GM23338 (cell line): ENCODE measurements at regions not wholly inside any gene's neighbourhood (a gene's known extent, or its start where the extent isn't known, plus 50 kb on each side); places are given as distances from the start of the nearest gene placed in this dataset.

Experiments used
- ATAC-seq: fragments of 200-7000 bp; cut with Tn5 transposase; 3 replicates; pipeline ENCODE4 v1.9.1; 2020
- DNase-seq: peaks from one replicate; pipeline ENCODE4 v3.0.0-alpha.2; 2015; ENCODE audit warnings: low spot score
- H2AFZ ChIP-seq: fragments of 200-600 bp; sonication (generic); 2 replicates; pipeline ENCODE4 v1.8.0; 2016; ENCODE audit warnings: antibody characterized with exemption, mild to moderate bottlenecking, moderate library complexity
- H3F3A ChIP-seq: fragments of 200-600 bp; sonication (generic); replicated peaks from 2 replicates; pipeline ENCODE4 v1.8.0; 2017; ENCODE audit warnings: antibody characterized with exemption, mixed run types, low read depth
- H3K27ac ChIP-seq: fragments of 200-600 bp; sonication (generic); 2 replicates; pipeline ENCODE4 v1.6.1; 2016; ENCODE audit warnings: low read depth
- H3K27me3 ChIP-seq: fragments of 200-600 bp; sonication (generic); 2 replicates; pipeline ENCODE4 v1.8.0; 2016; ENCODE audit warnings: mild to moderate bottlenecking, mixed run types, moderate library complexity; ENCODE audit not compliant: insufficient read depth
- H3K36me3 ChIP-seq: fragments of 200-600 bp; sonication (generic); 2 replicates; pipeline ENCODE4 v1.8.0; 2016; ENCODE audit warnings: mild to moderate bottlenecking; ENCODE audit not compliant: insufficient read depth
- H3K4me1 ChIP-seq: fragments of 200-600 bp; sonication (generic); 2 replicates; pipeline ENCODE4 v1.8.0; 2016; ENCODE audit warnings: mild to moderate bottlenecking, moderate library complexity; ENCODE audit not compliant: insufficient read depth
- H3K4me2 ChIP-seq: fragments of 200-600 bp; sonication (generic); 2 replicates; pipeline ENCODE4 v1.7.1; 2017; ENCODE audit warnings: mixed run types
- H3K4me3 ChIP-seq: fragments of 200-600 bp; sonication (generic); 2 replicates; pipeline ENCODE4 v1.6.1; 2016; ENCODE audit warnings: mixed run types
- H3K79me2 ChIP-seq: fragments of 200-600 bp; sonication (generic); replicated peaks from 2 replicates; pipeline ENCODE4 v1.8.0; 2017; ENCODE audit warnings: mild to moderate bottlenecking; ENCODE audit not compliant: insufficient read depth
- H3K9me2 ChIP-seq: fragments of 200-600 bp; sonication (generic); 2 replicates; pipeline ENCODE4 v1.8.0; 2017; ENCODE audit not compliant: insufficient read depth
- H4K20me1 ChIP-seq: fragments of 200-600 bp; sonication (generic); replicated peaks from 2 replicates; pipeline ENCODE4 v1.8.0; 2017; ENCODE audit warnings: mild to moderate bottlenecking; ENCODE audit not compliant: insufficient read depth
- H3K27ac Mint-ChIP-seq: 2 replicates; pipeline ENCODE4 v1.8.0; 2020; ENCODE audit warnings: inconsistent platforms, mild to moderate bottlenecking, moderate library complexity, mixed read lengths
- H3K27me3 Mint-ChIP-seq: 3 replicates; pipeline ENCODE4 v1.8.0; 2022; ENCODE audit warnings: low read depth, mild to moderate bottlenecking, moderate library complexity, mixed read lengths, inconsistent platforms; ENCODE audit not compliant: insufficient read depth, poor library complexity
- H3K36me3 Mint-ChIP-seq: 3 replicates; pipeline ENCODE4 v1.8.0; 2021; ENCODE audit warnings: low read depth, mild to moderate bottlenecking, inconsistent platforms, moderate library complexity, mixed read lengths
- H3K4me1 Mint-ChIP-seq: 3 replicates; pipeline ENCODE4 v1.8.0; 2020; ENCODE audit warnings: mild to moderate bottlenecking, inconsistent platforms, mixed read lengths
- H3K4me3 Mint-ChIP-seq: 3 replicates; pipeline ENCODE4 v1.8.0; 2021; ENCODE audit warnings: moderate library complexity, mild to moderate bottlenecking, inconsistent platforms, mixed read lengths
- H3K9me3 Mint-ChIP-seq: 3 replicates; pipeline ENCODE4 v1.8.0; 2020; ENCODE audit warnings: moderate library complexity, mild to moderate bottlenecking, inconsistent platforms, mixed read lengths
- EZH2 ChIP-seq: fragments of 200-600 bp; sonication (generic); IDR thresholded peaks from one replicate; pipeline ENCODE4 v1.8.0; 2017; ENCODE audit warnings: antibody characterized with exemption, mild to moderate bottlenecking, low read depth; ENCODE audit not compliant: unreplicated experiment
- EZH2phosphoT487 ChIP-seq: fragments of 200-600 bp; sonication (generic); IDR thresholded peaks from one replicate; pipeline ENCODE4 v1.8.1; 2018; ENCODE audit warnings: antibody characterized with exemption; ENCODE audit not compliant: unreplicated experiment
- JUNB ChIP-seq: IDR thresholded peaks from one replicate; pipeline ENCODE4 v1.6.1; 2016; ENCODE audit warnings: antibody characterized with exemption; ENCODE audit not compliant: unreplicated experiment
- STAT1 ChIP-seq: IDR thresholded peaks from one replicate; pipeline ENCODE4 v1.6.1; 2016; ENCODE audit warnings: antibody characterized with exemption; ENCODE audit not compliant: unreplicated experiment
- TF ChIP-seq, protein P1 (sequence below): fragments of 250-450 bp; sonication (Bioruptor Pico); IDR thresholded peaks from 2 replicates; pipeline ENCODE4 v1.5.0; 2020; ENCODE audit warnings: mild to moderate bottlenecking, moderate library complexity
- TF ChIP-seq, protein P2 (sequence below), 2 experiments: fragments of 200-600 bp in 1 of 2; sonication (generic) in 1 of 2; conservative IDR thresholded peaks; 2 replicates each; pipeline versions ENCODE4 v1.5.1 to v1.6.1; 2016 to 2017; ENCODE audit warnings: antibody characterized with exemption in 2 of 2, low read depth in 2 of 2, mild to moderate bottlenecking in 2 of 2, moderate library complexity in 1 of 2
- TF ChIP-seq, protein P3 (sequence below): IDR thresholded peaks from one replicate; pipeline ENCODE4 v1.6.1; 2018; ENCODE audit warnings: antibody characterized with exemption; ENCODE audit not compliant: unreplicated experiment

DNA sequence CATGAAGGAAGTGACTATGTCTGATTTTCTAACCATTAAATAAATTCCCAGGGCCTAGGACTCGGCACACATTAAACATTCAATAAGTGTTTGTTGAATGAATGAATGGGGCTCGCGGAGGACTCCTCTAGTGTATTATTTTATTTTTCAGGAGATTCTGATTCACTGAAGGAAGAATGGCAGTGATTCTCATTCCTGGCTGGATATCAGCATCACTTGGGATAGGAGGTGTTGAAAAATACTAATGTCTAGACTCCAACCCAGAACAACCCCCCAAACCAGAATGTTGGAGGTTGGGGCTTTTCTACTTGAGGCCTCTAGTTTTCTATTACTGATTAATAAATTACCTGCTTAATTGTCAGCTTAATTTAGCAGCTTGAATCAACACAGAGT lies 195.4 kb downstream of the BTBD3 start:
- H3K9me3 Mint-ChIP-seq: no peaks in the 10 kb centered on the region
- H3K4me2 ChIP-seq: no peak overlapping the region

More for the DNA sequence above, 195.4 kb downstream of the BTBD3 start:
- Mint-ChIP-seq H3K4me3 (no peak overlapping the region), H3K27ac (no peak overlapping the region), H3K36me3 (no peaks in the 10 kb centered on the region), H3K4me1 (0 out of 3 replicates have a peak, but pooled peaks cover 4% of the 10 kb centered on the region), H3K27me3 (peaks cover 2% of the 10 kb centered on the region)
- H3K4me3 ChIP-seq: no peak overlapping the region
- no peak overlapping the region for H2AFZ ChIP-seq
- H3K4me1 ChIP-seq: no peaks in the 10 kb centered on the region
- H3K9me2 ChIP-seq: no peaks in the 10 kb centered on the region
- H3K27ac ChIP-seq: no peak overlapping the region
- TF ChIP-seq, protein P1, sequence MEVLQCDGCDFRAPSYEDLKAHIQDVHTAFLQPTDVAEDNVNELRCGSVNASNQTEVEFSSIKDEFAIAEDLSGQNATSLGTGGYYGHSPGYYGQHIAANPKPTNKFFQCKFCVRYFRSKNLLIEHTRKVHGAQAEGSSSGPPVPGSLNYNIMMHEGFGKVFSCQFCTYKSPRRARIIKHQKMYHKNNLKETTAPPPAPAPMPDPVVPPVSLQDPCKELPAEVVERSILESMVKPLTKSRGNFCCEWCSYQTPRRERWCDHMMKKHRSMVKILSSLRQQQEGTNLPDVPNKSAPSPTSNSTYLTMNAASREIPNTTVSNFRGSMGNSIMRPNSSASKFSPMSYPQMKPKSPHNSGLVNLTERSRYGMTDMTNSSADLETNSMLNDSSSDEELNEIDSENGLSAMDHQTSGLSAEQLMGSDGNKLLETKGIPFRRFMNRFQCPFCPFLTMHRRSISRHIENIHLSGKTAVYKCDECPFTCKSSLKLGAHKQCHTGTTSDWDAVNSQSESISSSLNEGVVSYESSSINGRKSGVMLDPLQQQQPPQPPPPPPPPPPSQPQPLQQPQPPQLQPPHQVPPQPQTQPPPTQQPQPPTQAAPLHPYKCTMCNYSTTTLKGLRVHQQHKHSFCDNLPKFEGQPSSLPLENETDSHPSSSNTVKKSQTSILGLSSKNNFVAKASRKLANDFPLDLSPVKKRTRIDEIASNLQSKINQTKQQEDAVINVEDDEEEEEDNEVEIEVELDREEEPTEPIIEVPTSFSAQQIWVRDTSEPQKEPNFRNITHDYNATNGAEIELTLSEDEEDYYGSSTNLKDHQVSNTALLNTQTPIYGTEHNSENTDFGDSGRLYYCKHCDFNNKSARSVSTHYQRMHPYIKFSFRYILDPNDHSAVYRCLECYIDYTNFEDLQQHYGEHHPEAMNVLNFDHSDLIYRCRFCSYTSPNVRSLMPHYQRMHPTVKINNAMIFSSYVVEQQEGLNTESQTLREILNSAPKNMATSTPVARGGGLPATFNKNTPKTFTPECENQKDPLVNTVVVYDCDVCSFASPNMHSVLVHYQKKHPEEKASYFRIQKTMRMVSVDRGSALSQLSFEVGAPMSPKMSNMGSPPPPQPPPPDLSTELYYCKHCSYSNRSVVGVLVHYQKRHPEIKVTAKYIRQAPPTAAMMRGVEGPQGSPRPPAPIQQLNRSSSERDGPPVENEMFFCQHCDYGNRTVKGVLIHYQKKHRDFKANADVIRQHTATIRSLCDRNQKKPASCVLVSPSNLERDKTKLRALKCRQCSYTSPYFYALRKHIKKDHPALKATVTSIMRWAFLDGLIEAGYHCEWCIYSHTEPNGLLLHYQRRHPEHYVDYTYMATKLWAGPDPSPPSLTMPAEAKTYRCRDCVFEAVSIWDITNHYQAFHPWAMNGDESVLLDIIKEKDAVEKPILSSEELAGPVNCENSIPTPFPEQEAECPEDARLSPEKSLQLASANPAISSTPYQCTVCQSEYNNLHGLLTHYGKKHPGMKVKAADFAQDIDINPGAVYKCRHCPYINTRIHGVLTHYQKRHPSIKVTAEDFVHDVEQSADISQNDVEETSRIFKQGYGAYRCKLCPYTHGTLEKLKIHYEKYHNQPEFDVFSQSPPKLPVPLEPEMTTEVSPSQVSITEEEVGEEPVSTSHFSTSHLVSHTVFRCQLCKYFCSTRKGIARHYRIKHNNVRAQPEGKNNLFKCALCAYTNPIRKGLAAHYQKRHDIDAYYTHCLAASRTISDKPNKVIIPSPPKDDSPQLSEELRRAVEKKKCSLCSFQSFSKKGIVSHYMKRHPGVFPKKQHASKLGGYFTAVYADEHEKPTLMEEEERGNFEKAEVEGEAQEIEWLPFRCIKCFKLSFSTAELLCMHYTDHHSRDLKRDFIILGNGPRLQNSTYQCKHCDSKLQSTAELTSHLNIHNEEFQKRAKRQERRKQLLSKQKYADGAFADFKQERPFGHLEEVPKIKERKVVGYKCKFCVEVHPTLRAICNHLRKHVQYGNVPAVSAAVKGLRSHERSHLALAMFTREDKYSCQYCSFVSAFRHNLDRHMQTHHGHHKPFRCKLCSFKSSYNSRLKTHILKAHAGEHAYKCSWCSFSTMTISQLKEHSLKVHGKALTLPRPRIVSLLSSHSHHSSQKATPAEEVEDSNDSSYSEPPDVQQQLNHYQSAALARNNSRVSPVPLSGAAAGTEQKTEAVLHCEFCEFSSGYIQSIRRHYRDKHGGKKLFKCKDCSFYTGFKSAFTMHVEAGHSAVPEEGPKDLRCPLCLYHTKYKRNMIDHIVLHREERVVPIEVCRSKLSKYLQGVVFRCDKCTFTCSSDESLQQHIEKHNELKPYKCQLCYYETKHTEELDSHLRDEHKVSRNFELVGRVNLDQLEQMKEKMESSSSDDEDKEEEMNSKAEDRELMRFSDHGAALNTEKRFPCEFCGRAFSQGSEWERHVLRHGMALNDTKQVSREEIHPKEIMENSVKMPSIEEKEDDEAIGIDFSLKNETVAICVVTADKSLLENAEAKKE: no peak
- TF ChIP-seq STAT1 (no peak), JUNB (no peak), EZH2phosphoT487 (no peak), EZH2 (no peak)
- TF ChIP-seq, protein P2, sequence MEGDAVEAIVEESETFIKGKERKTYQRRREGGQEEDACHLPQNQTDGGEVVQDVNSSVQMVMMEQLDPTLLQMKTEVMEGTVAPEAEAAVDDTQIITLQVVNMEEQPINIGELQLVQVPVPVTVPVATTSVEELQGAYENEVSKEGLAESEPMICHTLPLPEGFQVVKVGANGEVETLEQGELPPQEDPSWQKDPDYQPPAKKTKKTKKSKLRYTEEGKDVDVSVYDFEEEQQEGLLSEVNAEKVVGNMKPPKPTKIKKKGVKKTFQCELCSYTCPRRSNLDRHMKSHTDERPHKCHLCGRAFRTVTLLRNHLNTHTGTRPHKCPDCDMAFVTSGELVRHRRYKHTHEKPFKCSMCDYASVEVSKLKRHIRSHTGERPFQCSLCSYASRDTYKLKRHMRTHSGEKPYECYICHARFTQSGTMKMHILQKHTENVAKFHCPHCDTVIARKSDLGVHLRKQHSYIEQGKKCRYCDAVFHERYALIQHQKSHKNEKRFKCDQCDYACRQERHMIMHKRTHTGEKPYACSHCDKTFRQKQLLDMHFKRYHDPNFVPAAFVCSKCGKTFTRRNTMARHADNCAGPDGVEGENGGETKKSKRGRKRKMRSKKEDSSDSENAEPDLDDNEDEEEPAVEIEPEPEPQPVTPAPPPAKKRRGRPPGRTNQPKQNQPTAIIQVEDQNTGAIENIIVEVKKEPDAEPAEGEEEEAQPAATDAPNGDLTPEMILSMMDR (conservative IDR thresholded peaks at IDR 0.05; ENCODE audit: low read depth in 2 of 2): no peak
- TF ChIP-seq, protein P3, sequence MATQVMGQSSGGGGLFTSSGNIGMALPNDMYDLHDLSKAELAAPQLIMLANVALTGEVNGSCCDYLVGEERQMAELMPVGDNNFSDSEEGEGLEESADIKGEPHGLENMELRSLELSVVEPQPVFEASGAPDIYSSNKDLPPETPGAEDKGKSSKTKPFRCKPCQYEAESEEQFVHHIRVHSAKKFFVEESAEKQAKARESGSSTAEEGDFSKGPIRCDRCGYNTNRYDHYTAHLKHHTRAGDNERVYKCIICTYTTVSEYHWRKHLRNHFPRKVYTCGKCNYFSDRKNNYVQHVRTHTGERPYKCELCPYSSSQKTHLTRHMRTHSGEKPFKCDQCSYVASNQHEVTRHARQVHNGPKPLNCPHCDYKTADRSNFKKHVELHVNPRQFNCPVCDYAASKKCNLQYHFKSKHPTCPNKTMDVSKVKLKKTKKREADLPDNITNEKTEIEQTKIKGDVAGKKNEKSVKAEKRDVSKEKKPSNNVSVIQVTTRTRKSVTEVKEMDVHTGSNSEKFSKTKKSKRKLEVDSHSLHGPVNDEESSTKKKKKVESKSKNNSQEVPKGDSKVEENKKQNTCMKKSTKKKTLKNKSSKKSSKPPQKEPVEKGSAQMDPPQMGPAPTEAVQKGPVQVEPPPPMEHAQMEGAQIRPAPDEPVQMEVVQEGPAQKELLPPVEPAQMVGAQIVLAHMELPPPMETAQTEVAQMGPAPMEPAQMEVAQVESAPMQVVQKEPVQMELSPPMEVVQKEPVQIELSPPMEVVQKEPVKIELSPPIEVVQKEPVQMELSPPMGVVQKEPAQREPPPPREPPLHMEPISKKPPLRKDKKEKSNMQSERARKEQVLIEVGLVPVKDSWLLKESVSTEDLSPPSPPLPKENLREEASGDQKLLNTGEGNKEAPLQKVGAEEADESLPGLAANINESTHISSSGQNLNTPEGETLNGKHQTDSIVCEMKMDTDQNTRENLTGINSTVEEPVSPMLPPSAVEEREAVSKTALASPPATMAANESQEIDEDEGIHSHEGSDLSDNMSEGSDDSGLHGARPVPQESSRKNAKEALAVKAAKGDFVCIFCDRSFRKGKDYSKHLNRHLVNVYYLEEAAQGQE: no peak
- H3F3A ChIP-seq: no peaks in the 10 kb centered on the region
- DNase-seq: no peak
- no peaks in the 10 kb centered on the region for H3K36me3 ChIP-seq
- no peak for ATAC-seq
- no peaks in the 10 kb centered on the region for H3K27me3 ChIP-seq
- H4K20me1 ChIP-seq: no peaks in the 10 kb centered on the region
- H3K79me2 ChIP-seq: no peaks in the 10 kb centered on the region
